Stimulated activated CD8-positive, alpha-beta memory T cell treated with anti-CD3 and anti-CD28 coated beads, Interleukin-15, amount 100 ng/mL, for 1 hour (primary cell): ENCODE measurements at regions not wholly inside any gene's neighbourhood (a gene's known extent, or its start where the extent isn't known, plus 50 kb on each side); places are given as distances from the start of the nearest gene placed in this dataset.
A peak's percentile ranks its signal among the peaks of the same experiment; 100 is the strongest.
"Not testable (repeated sequence)": the region's sequence is repeated elsewhere in the genome, so short reads cannot be mapped to it uniquely, and the experiment has no call there.

Experiments used
- DNase-seq: peaks from one replicate; pipeline ENCODE4 v3.0.0-alpha.2; 2020; ENCODE audit warnings: low read depth

DNA sequence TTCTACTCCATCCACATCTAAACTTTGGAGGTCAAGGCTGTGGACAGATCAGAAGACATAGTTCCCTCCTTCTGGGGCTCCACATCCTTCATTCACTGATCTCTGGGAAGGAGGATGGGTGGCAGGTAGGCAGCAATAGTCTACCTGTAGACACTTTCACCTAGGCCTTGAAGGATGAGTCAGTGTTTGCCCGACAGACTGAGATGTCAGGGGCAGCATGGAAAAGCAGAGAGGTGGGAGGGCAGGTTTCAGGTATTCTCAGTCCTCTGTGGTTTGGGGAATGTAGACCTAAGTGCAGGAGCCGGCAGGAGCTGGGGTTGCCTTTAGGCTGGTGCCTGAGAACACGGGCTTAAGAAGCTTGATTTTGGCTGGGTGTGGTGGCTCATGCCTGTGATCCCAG is 171.9 kb upstream of the ZNF267 start:
- no peak for DNase-seq

DNA sequence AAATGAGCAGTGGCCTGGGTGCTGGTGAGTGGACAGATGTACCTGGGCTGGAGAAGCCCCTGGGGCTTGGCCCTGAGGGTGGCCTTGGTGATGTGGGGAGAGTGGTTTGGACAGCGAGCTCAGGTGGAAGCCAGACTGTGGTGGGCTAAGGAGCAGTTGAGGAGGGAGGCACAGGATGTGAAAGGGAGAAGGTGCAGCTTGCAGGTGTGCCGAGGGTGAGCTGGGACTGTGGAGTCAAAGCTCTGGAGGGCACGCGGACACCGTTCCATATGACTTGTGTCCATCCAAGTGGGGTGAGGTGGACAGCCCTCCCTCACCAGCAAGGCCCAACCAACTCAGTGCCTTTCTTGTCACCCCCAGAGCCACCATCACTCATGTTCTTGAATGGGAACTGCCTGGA is 170.8 kb upstream of the ZNF267 start:
- DNase-seq = no peak

DNA sequence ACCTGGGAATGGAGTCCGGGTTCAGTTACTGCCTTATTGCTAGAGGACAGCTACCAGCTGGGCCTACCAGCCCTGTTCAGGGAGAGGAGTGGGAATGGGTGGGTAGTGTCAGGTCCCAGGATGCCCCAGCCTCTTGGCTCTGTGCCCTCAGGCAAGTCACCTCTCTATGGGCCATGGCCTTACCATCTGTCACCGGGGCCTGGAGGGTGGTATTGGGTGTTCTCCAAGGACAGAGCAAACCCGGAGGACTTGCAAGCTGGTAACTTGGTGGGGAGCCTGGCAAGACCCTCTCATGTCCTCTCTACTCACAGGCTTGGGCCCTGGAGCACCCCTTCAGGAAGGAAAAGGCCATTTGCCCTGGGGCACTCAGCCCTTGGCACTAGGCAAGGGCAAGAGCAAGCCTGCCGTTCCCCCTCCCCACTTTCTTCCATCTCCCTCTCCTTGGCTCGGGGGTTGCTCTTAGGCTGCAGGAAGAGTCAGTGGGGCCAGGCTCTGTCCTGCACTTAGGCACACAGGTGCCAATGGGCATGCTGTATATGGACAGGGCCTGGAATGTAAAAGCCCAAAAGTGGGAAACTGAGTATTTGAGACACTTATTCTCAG is 170.0 kb upstream of the ZNF267 start:
- DNase-seq = no peak

DNA sequence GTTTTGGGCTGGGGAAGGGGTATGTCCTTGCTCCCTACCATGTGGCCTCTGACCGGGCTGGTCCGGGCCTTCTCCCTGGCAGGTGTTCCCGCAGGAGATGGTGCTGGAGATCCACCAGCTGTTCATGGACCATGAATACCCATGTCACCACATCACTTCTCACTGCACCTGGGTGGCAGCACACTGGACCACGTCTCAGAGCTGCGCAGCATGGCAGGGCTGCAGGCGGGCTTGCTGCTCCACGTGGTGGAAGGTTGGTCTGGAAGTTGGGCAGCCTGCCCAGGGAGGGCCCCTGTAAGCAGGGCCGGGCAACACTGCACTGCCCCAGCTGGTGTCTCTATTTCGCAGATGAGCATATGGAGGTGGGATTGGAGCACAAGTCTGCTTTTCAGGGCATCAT is 169.5 kb upstream of the ZNF267 start:
- no peak for DNase-seq

DNA sequence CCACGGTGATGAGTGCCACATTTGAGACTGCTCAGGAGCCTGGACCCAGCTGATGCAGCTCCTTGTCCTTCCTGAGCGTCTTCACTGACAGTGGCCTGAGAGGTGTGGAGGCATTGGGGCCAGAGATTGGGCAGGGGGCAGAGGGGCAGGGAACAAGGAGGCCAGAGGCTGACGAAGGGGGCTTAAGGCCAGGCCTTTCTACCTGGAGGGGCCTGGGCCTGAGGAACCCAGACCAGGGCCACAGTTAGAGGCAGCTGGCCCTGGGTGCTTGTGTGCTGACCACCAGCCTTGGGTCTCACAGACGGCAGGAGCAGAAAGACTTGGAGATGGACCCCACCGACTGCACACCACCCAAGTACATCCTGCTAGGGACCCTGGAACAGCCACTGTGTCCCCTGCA is 168.2 kb upstream of the ZNF267 start:
- no peak for DNase-seq

DNA sequence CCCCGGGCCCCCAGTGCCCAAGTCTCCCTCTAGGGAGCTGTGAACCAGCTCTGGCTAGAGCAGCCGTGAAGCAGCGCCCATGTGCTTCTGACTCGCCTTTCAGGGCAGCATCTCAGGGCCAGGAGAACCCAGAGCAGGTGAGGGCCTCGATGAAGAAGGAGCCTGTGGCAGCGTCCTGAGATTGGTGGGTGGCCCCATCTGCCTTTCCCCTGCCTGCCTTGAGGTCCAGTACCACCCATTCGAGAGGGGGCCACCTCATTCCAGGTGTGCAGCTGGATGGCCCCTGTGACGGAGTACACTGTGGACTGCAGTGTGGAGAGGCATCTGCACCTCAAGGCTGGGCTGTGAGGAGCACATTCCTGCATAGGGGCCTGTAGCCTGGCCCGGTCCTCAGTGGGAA is 167.3 kb upstream of the ZNF267 start:
- no peak for DNase-seq

DNA sequence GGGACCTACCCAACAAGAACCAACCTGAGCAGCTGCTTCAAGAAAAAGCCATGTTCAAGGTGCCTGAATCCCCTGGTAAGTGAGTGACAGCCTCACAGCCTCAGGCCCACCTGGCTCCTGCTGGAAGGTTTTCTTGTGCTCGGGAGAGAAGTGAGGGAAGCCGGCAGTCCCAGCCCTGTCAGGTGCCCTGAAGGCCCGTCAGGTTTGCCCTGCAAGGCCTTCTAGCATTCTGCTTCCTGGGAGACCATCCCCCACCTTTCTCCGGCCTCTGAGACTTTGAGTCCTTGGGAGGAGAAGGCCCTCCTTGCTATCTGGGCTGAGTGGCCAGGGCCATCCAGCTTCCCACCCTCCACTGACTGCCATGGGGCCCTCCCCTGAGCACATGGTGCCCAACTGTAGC is 166.7 kb upstream of the ZNF267 start:
- DNase-seq = no peak

DNA sequence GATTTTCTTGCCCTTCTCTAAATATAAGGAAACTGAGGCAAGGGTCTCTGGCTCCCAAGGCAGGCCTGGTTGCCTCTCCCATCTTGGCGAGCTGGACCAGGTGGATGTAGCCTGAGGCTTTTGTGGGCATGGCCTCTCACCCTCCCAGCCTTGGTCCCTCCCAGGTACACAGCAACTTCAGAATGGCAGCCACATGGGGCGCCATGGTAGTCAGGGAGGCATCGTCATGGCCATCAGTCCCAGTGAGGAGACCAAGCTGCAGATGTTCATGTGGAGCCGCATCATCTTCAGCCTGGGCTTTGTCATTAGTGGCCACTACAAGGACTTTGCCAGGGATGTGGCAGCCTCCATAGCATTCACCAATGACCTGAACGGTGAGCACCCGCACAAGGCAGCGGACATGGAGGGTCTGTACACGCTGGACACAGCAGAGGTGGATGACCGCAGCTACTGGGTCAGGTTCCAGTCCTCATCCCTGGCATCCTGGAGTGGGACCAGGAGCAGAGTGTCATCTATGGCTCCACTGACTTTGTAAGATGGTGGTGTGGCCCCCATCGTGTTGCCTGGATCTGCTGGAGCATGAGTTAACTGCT is 165.8 kb upstream of the ZNF267 start:
- DNase-seq = no peak

DNA sequence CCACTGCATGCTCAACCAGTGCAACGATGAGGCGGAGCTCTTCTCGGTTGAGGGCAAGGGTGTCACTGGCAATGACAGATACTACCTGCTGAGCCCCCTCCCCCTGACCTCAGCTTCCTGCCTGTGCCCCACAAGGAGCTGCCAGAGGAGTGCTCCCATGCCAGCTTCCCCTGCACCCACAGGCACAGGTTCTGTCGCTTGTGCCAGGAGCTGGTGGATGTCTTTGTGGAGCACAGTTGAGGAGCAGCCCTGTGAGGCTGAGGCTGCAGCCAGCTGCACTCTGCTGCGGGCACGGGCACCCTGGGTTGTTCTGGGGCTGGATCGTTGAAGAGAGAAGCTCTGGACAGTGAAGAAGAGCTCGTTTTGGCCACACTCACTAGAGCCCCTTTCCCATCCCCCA is 165.3 kb upstream of the ZNF267 start:
- no peak for DNase-seq

DNA sequence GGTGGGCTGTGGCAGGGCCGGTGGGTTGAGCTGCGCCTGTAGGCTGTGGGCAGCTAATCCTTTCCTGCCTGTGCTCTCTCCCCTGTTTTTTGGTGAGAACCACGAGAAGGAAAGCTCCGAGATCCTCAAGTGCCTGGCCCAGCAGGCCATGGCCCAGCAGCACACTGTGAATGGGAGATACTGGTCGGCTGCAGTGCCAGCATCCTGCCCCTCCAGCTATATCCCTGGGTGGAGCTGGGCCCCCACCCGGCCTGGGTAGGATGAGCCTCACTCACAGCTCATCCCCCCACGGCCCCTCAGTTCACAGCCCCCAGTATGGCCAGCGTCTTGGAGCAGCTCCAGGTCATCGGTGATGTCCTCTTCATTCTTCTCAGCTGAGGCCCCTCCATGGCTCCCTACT is 164.4 kb upstream of the ZNF267 start:
- DNase-seq = no peak

DNA sequence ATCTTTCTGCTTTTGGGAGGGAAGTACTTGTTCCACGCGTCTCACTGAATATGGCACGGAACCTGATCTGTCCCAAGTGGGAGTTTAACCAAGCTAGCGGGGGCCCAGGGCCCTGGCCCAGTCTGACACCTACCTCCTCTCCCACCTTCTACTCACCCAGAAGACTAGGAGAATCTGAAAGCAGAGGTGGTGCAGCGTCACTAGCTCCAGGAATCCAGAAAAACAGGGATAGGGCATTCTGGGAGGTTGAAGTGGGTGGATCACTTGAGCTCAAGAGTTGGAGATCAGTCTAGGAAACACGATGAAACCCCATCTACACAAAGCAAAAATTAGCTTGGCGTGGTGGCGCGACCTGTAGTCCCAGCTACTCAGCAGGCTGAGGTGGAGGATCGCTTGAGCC is 163.5 kb upstream of the ZNF267 start:
- no peak for DNase-seq

DNA sequence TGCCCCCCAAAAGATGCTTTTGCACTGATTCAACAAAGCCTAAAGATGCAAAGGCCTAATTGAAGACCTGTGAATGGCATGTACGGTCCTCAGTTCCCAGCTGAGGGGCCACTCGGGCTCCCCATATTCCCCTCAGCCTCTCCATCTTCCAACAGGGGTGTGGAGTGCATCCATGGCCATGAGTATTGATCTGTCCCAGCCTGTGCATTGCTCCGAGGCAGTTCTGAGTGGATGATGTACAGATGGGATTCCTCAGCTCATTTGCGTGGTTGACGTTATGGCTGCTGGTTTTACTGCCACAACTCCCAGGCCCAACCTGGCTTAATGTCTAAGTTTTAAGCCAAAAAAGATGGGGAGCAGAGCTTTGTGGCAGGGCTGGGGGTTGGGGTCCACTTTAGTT is 162.7 kb upstream of the ZNF267 start:
- DNase-seq = no peak

DNA sequence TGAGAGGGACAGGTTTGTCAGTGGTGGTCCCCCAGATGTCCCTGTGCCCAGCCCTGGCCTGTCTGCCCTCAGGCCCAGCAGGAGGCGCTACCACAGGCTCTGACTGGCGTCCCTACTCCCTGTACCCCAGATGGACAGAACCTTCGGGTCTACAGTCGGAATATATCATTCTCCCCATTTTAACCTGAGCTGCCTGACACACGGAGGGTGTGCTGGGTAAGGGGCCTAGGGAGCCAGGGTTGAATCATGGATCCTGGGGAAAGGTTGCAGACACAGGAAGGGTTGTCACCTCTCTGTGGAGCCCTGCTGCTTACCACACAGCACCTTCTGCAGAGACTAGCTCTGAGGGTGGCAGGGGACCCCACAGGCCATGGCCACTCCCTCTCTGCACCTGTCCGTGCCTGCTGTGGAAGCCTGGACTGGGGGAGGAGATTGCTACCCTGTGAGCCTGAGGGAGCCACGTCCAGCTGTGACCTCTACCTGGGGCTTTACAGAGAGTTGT is 162.2 kb upstream of the ZNF267 start:
- no peak for DNase-seq

DNA sequence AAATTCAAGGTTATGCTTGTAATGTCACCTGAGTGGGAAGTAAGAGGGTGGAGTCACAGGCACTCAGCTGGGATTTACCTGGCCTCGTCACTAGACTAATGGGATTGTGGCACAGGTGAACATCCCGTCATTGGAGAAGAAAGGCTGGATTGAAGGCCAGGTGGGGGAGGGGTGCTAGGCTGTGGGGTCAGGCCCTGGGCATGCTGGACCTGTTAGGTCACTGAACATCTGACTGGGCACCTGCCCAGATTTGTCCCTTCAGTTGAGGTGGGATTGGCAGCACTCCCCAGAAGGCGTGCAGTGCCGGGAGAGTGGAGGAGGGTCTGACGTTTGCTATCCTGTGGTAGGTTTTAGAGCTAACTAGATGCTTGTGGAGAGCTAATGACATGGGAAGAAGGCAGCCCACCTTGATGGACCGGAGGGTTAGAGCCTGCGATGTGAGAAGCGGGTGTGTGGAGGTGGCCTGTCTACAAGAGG is 161.5 kb upstream of the ZNF267 start:
- DNase-seq = no peak

DNA sequence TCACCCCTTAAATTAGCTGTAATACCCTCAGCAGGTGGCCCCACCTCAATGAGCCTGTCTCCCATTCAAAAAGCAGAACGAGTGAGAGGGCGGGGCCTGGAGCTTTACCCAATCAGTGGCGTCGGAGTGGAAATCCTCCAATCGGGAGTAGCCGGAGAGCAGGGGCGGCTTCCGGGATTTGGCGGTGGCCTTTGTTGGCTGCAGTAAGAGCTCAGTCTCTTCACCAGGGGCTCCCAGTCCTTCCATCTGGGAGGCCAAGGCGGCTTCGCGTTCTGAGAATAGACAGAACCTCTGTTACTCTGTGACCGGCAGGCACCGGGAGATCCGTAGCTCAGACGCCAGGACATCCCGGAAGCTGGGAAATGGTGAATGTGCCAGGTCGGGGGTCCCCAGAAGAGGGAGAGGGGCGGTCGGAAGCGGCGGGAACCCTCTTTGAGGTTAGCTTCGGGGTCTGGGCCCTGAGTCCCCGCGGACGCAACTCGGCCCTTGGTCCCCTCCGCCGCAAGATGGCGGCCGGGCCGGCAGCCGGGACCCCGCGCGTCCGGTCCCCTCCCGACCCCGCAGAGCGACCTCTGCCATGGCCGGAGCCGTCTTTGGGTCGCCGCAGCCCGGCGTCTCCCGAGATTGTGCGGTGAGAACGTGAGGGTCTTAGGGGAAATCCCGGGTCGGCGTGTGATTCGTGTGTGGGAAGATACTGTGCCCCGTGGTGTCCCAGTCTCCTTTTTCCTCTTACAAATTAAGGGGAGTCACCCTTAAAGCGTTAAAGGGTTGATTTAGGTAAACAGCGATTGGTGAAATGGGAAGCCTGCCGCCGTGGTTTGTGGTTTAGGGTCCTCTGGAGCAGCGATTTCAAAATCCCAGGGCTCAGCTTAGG is 160.3 kb upstream of the ZNF267 start:
- peak; percentile 89 for DNase-seq

DNA sequence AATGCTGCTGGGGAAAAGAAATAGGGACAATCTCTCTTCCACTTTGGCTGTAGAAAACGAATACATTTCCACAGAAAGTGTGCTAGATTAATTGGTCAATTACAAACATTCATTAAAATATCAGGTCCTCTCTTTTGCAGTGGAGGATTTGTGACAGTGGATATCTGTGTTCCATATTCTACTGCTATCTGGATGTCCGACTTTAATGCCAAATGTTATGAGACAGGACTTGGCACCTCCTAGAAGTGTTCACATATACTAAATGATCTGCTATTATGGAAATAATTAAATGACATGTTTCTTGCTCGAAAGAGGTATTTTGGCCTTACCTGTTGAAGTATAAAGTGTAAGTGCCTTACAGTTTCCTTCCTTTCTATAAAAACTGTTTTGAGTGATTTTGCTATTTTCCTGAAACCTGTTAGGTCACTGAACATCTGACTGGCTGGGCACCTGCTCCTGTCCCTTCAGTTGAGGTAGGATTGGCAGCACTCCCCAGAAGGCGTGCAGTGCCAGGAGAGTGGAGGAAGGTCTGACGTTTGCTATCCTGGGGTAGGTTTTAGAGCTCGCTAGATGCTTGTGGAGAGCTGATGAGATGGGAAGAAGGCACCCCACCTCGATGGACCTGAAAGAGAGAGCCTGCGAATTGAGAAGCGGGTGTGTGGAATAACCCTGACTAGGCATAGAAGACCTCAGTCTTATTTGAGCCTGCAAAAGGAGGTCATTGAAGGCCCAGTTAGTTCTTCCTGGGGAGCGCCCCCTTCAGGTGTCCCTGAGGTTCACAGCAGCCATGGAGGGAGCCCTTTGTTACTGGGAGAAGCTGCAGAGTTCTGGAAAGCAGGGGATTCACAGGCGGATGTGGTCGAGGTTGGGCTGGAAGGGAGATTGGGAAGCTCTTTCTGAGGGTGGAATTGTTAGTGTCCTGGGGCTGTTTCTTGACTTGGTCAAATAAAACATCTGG is 159.4 kb upstream of the ZNF267 start:
- no peak for DNase-seq

DNA sequence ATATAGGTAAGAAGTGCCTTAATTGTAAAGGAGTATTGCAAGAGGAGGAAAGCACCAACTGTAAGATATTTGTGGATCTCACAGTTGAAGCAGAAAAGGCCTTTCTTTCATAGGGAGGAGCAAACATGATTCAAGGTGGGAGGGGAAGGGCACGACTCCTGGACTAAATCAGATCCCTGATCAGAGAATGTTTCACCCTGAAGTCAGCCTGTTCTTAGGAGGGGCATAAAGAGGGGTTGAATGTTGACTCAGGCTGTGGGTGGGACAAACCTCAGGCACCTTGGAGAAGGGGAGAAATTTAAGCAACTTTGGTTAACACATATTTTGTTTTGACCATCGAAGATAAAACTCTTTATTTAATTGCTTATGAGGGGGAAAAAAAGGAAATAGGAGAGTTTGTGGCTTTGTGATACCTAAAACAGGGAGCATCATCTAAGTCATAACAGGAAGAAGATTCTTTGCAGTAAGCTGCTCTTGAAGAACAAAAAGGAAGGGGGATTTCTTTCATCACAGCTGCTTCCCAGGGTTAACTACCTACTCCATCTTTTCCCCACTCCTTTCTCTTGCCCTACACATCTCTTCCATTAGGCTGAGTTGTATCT is 158.6 kb upstream of the ZNF267 start:
- no peak for DNase-seq

DNA sequence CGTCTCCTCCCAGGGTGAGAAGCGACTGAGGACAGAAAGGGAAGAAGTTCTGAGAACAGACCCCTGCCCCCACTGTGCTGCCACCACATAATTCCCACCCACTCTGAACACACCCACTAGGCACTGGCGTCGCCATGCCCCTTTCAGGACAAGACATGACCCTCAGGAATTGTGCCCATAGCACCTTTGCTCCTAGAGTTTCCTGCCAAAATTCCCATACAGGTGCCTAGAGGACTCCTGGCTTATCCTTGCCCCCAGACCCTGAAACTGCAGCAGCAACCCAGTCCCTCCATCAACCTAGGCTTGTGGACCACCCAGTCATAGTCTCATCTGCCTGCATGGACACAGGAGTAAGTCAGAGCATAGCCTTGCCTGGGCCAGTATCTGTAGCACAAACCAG is 157.7 kb upstream of the ZNF267 start:
- DNase-seq = no peak

DNA sequence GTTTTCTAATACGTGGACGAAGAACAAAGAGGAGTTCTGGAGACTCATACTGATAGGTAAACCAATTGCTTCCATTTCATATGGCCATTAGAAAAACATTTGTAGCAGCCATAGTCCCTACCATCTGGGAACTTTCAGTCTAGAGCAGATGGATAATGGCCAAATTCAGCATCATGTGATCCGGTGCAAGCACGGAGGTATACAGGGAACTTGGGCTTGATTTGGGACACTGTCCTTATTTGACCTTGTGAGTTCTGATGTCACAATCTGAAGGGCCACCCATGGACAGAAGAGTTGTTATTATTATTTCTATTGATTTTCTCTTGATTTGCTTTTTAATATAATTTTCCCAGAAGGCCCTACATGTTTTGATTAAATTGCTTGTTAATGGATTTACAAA is 154.6 kb upstream of the ZNF267 start:
- no peak for DNase-seq

DNA sequence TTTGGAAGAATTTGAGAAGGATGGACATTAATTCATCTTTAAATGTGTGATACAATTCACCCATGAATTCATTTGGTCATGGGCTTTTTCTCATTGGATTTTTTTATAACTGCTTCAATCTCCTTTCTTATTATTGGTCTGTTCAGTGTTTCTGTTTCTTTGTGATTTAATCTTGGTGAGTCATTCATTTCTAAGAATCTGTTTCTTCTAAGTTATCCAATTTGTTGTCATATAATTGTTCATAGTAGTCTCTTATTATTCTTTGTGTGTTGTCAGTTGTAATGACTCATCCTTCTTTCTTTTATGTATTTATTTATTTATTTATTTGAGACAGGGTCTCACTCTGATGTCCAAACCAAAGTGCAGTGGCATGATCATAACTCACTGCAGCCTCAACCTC is 146.1 kb upstream of the ZNF267 start:
- no peak for DNase-seq

DNA sequence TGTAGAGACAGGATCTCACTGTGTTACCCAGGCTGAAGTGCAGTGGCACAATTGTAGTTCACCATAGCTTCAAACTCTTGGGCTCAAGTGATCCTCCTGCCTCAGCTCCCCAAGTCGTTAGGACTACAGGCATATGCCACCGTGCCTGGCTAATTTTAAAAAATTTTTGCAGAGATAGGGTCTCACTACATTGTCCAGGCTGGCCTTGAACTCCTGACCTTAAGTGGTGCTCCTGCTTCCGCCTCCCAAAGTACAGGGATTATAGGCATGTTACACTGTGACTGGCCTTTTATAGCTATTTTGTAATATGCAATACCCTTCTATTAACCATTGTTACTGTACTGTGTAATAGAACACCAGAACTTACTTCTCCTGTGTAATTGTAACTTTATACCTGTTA is 139.3 kb upstream of the ZNF267 start:
- no peak for DNase-seq

DNA sequence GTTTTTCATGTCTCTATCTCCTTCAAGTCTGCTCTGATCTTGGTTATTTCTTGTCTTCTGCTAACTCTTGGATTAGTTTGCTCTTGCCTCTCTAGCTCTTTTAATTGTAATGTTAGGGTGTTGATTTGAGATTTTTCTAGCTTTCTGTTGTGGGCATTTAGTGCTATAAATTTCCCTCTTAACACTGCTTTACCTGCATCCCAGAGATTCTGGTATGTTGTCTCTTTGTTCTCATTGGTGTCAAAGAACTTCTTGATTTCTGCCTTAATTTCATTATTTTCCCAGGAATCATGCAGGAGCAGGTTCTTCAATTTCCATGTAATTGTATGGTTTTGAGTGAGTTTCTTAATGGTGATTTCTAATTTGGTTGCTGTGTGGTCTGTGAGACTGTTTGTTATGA is 128.5 kb upstream of the ZNF267 start:
- not testable (repeated sequence) for DNase-seq
